AG10803 (cell line): ENCODE measurements at regions not wholly inside any gene's neighbourhood (a gene's known extent, or its start where the extent isn't known, plus 50 kb on each side); places are given as distances from the start of the nearest gene placed in this dataset.

Experiments used
- DNase-seq: peaks from one replicate; pipeline ENCODE4 v3.0.0; 2010; ENCODE audit warnings: low read depth
- H3K4me3 ChIP-seq: 2 replicates; pipeline ENCODE4 v1.5.1; 2011; ENCODE audit warnings: mild to moderate bottlenecking, low read length, control low read depth
- CTCF ChIP-seq: conservative IDR thresholded peaks from 2 replicates; pipeline ENCODE4 v1.5.1; 2011; ENCODE audit warnings: mild to moderate bottlenecking, low read length, control low read depth, inconsistent platforms

DNA sequence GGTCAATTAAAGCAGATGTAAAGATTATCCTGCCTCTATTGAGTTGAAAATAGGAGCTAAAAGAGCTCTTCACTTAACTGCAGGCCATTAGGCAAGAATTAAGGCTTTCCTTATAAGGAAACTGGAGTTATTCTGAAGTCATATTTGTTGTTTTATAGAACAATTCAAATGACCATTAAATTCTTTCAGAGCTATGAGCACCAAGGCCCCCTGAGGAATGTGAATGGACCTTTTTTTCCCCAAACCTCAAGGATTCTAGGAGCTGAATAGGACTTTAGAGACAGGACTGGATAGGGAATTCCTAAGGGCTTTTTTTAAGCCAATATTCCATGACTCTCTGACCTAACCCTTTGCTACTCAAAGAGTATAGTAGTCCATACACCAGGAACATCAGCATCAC lies 565.7 kb upstream of the BTBD3 start:
- DNase-seq = no peak
- TF ChIP-seq CTCF = no peak
- no peak overlapping the region for H3K4me3 ChIP-seq

- no peak for TF ChIP-seq CTCF
- no peak overlapping the region for H3K4me3 ChIP-seq
- no peak for DNase-seq
Observed at GRCh38 chr20:11354846-11355245, 562.8 kb upstream of the BTBD3 start.

GRCh38 chr20:11355345-11355744 lies 562.3 kb upstream of the BTBD3 start:
- no peak for TF ChIP-seq CTCF
- no peak overlapping the region for H3K4me3 ChIP-seq
- no peak for DNase-seq

- no peak overlapping the region for H3K4me3 ChIP-seq
- no peak for TF ChIP-seq CTCF
- DNase-seq = no peak
Observed at GRCh38 chr20:11356061-11356460, 561.6 kb upstream of the BTBD3 start.

- no peak overlapping the region for H3K4me3 ChIP-seq
- TF ChIP-seq CTCF = no peak
- DNase-seq = no peak
Observed at GRCh38 chr20:11362450-11362849, 555.2 kb upstream of the BTBD3 start.

DNA sequence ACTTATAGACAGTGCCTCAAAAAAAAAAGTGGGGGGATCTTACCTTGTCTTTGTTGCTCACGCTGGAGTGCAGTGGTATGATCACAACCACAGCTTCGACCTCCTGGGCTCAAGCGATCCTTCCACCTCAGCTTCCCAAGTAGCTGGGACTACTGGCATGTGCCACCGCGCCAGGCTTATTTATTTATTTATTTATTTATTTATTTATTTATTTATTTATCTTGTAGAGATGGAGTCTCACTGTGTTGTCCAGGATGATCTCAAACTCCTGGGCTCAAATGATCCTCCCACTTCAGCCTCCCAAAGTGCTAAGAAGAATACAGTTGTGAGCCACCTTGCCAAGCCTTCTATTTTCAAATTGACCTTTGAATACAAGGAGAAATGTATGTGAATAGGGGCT lies 553.0 kb upstream of the BTBD3 start:
- no peak for DNase-seq
- H3K4me3 ChIP-seq = no peak overlapping the region
- TF ChIP-seq CTCF = no peak

GRCh38 chr20:11366660-11367059 lies 551.0 kb upstream of the BTBD3 start:
- no peak overlapping the region for H3K4me3 ChIP-seq
- no peak for TF ChIP-seq CTCF
- DNase-seq = peak; percentile 33
